ENCODE measurements at regions not wholly inside any gene's neighbourhood (a gene's known extent, or its start where the extent isn't known, plus 50 kb on each side); places are given as distances from the start of the nearest gene placed in this dataset.

DNA sequence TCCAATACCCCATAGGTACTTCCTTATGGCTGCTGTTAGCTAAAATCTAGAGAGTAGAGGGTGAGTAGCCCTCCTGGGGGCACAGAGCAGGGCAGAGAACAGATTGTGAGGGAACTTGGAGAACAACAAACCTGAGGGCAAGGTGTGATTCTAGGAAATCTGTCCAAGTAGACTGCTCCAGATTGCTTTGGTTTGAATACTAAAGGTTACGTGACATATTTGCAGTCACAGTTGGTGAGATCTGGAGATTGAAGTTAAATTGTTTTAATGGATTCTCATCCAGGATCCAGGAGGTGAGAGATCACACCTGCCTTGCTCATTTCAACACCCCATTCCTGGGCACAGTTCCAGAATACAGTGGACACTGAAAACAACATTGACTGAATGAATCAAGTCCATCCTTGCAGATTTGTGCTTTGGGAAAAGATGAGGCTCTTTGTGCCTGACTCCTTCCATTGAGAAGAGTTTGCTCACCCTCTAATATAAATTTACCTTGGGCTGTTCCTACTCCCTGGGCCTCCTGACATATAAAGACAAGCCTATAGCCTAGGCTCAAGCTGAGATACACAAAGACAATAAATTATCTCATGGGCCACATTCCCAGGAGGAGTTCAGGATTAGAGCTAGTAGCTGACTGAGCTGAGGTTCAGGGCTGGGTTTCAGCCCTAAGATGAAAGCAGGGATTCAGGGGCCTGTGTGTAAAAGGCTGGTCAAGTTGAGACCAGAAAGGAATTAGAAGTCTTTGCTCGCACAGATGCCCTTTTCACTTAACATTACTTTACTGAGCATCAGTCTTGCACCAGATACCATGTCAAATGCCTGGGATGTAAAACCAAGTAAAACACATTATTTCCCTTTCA, 400.9 kb upstream of the MCTP2 start:
- no peak overlapping the region for H3K27ac ChIP-seq
- TF ChIP-seq, protein P1, sequence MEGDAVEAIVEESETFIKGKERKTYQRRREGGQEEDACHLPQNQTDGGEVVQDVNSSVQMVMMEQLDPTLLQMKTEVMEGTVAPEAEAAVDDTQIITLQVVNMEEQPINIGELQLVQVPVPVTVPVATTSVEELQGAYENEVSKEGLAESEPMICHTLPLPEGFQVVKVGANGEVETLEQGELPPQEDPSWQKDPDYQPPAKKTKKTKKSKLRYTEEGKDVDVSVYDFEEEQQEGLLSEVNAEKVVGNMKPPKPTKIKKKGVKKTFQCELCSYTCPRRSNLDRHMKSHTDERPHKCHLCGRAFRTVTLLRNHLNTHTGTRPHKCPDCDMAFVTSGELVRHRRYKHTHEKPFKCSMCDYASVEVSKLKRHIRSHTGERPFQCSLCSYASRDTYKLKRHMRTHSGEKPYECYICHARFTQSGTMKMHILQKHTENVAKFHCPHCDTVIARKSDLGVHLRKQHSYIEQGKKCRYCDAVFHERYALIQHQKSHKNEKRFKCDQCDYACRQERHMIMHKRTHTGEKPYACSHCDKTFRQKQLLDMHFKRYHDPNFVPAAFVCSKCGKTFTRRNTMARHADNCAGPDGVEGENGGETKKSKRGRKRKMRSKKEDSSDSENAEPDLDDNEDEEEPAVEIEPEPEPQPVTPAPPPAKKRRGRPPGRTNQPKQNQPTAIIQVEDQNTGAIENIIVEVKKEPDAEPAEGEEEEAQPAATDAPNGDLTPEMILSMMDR (IDR thresholded peaks at IDR 0.05; ENCODE audit: low read depth, low read length, missing control alignments): no peak
- in situ Hi-C loops (cut with HindIII; ENCODE audit: low pct_ligation_motif_present, low sequenced_read_pairs): no loop called here
- no peaks in the 10 kb centered on the region for H3K27me3 ChIP-seq (replicated peaks)
- H3K36me3 ChIP-seq (replicated peaks): no peaks in the 10 kb centered on the region
- DNase-seq: no peak
- H3K4me3 ChIP-seq (ENCODE audit: low read depth, low read length): no peak overlapping the region

GRCh38 chr15:93829115-93829870, 402.1 kb upstream of the MCTP2 start:
- TF ChIP-seq, protein P1 (IDR thresholded peaks at IDR 0.05; ENCODE audit: low read depth, low read length, missing control alignments): no peak
- H3K36me3 ChIP-seq (replicated peaks): no peaks in the 10 kb centered on the region
- H3K4me3 ChIP-seq (ENCODE audit: low read depth, low read length): no peak overlapping the region
- in situ Hi-C loops (cut with HindIII; ENCODE audit: low pct_ligation_motif_present, low sequenced_read_pairs): no loop called here
- peak overlapping the region; percentile 57 for H3K27ac ChIP-seq
- no peaks in the 10 kb centered on the region for H3K27me3 ChIP-seq (replicated peaks)
- DNase-seq: peak; percentile 94

DNA sequence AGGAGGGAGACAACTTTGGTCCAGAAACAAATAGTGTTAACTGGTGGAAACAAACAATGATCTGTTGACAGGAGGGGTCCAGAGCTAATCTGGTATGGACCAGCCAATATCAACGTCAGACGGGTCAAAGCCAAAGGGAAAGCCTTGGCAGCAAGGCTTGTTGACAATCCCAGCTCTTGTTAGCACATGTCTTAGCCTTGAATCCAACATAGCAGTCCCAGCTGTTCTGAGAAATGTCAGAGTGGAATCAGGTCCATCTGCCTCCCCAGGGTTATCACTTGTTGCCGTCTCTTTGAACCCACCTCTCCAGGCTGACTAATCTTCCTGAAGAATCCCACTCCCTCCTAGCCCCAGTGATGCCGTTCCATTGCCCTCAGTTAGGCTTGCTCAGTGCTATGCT, 404.6 kb upstream of the MCTP2 start:
- Histone ChIP-seq H3K27ac (no peak overlapping the region), H3K4me3 (ENCODE audit: low read depth, low read length) (no peak overlapping the region), H3K27me3 (replicated peaks) (no peaks in the 10 kb centered on the region), H3K36me3 (replicated peaks) (no peaks in the 10 kb centered on the region)
- in situ Hi-C loops (cut with HindIII; ENCODE audit: low pct_ligation_motif_present, low sequenced_read_pairs): no loop called here
- DNase-seq: no peak
- TF ChIP-seq, protein P1 (IDR thresholded peaks at IDR 0.05; ENCODE audit: low read depth, low read length, missing control alignments): no peak

GRCh38 chr15:93826293-93826692, 405.1 kb upstream of the MCTP2 start:
- Histone ChIP-seq H3K27me3 (replicated peaks) (no peaks in the 10 kb centered on the region), H3K36me3 (replicated peaks) (no peaks in the 10 kb centered on the region), H3K27ac (no peak overlapping the region), H3K4me3 (ENCODE audit: low read depth, low read length) (no peak overlapping the region)
- TF ChIP-seq, protein P1 (IDR thresholded peaks at IDR 0.05; ENCODE audit: low read depth, low read length, missing control alignments): no peak
- in situ Hi-C loops (cut with HindIII; ENCODE audit: low pct_ligation_motif_present, low sequenced_read_pairs): no loop called here
- no peak for DNase-seq

- TF ChIP-seq, protein P1 (IDR thresholded peaks at IDR 0.05; ENCODE audit: low read depth, low read length, missing control alignments): no peak
- no peaks in the 10 kb centered on the region for H3K36me3 ChIP-seq (replicated peaks)
These were observed 405.7 kb upstream of the MCTP2 start for GRCh38 chr15:93825682-93826081.

More at GRCh38 chr15:93825682-93826081, 405.7 kb upstream of the MCTP2 start:
- Histone ChIP-seq H3K27me3 (replicated peaks) (no peaks in the 10 kb centered on the region), H3K4me3 (ENCODE audit: low read depth, low read length) (no peak overlapping the region), H3K27ac (no peak overlapping the region)
- DNase-seq: no peak
- in situ Hi-C loops (cut with HindIII; ENCODE audit: low pct_ligation_motif_present, low sequenced_read_pairs): no loop called here

Measured in brain microvascular endothelial cell (primary cell).